ENCODE measurements at regions not wholly inside any gene's neighbourhood (a gene's known extent, or its start where the extent isn't known, plus 50 kb on each side); places are given as distances from the start of the nearest gene placed in this dataset.
"Not testable (repeated sequence)": the region's sequence is repeated elsewhere in the genome, so short reads cannot be mapped to it uniquely, and the experiment has no call there.

DNA sequence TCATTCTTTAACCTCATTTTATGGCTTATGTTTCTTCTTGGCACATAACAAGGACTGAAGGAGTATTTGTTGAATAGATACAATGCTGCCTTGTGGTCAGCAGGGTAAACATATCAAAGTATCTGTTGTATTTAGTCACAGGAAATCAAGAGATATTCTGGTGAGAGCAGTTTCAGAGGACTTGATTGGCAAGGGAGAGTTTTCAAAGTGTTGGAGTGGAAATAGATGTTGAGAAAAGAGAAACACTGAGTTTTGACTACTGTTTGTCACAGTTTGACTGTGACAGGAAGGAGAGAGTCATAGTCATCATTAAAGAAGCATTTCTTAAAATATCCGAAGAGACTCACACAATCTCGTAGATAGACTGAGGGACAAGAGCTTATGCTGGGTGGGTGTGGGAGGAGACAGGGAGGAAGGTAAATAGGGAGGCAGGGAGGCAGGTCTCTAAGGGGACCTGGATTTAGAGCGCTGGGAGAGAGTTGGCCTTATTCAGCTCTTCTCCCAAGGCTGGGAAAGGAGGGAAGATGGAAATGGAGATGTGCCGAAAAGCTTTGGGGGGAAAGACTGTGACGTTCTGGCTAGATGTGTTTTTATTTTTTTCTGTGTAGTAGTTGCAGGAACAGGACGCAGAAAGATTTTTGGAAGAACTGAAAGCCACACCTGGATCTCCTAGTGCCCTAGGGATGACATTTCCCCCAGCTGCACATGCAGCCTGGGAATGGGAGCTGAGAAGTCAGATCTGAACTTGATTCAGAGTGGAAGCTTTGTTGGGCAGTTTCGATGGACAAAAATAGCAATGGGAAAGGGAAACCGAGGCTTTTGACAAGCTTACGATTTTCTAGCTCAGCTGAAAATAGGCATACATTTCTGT lies 65.0 kb upstream of the IFNGR1 start:
- intact Hi-C loops (cut with DNase I): no loop called here
- 64 to 72% (median 71%) methylated on average over 9 of the region's 9 CpGs for WGBS, 3 donors
- no peak for TF ChIP-seq CTCF (IDR thresholded peaks at IDR 0.05)

GRCh38 chr6:137283080-137283479 lies 63.9 kb upstream of the IFNGR1 start:
- no peak for ATAC-seq
- Histone ChIP-seq H3K27ac (no peak overlapping the region), H3K4me3 (no peak overlapping the region), H3K4me1 (no peaks in the 10 kb centered on the region), H3K9me3 (no peaks in the 10 kb centered on the region), H3K27me3 (ENCODE audit: insufficient read depth in 3 of 3, low read length in 2 of 3) (no peaks in the 10 kb centered on the region), H3K36me3 (ENCODE audit: insufficient read depth in 1 of 2, low read depth in 1 of 2) (no peaks in the 10 kb centered on the region)
- intact Hi-C loops (cut with DNase I): no loop called here
- DNase-seq: no peak
- TF ChIP-seq CTCF (IDR thresholded peaks at IDR 0.05): no peak
- 61 to 76% (median 62%) methylated on average over 2 of the region's 2 CpGs for WGBS, 3 donors

More for the DNA sequence above, 65.0 kb upstream of the IFNGR1 start:
- Histone ChIP-seq H3K27me3 (ENCODE audit: insufficient read depth in 3 of 3, low read length in 2 of 3) (no peaks in the 10 kb centered on the region), H3K4me3 (no peak overlapping the region), H3K27ac (no peak overlapping the region), H3K36me3 (ENCODE audit: insufficient read depth in 1 of 2, low read depth in 1 of 2) (no peaks in the 10 kb centered on the region), H3K4me1 (no peaks in the 10 kb centered on the region), H3K9me3 (no peaks in the 10 kb centered on the region)
- ATAC-seq: no peak
- DNase-seq: no peak

- ATAC-seq: no peak
Measured at GRCh38 chr6:137282254-137282653, 63.1 kb upstream of the IFNGR1 start.

DNA sequence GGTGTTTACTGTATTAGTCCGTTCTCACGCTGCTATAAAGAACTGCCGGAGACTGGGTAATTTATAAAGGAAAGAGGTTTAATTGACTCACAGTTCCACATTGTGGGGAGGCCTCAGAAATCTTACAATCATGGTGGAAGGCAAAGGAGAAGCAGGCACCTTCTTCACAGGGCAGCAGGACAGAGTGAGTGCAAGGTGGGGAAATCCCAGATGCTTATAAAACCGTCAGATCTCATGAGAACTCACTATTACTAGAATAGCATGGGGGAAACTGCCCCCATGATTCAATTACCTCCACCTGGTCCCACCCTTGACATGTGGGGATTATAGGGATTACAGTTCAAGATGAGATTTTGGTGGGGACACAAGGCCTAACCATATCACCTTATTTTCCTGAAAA lies 60.1 kb upstream of the IFNGR1 start:
- H3K27ac ChIP-seq; DNase-seq; H3K27me3 ChIP-seq (ENCODE audit: insufficient read depth in 3 of 3, low read length in 2 of 3); H3K4me3 ChIP-seq; H3K36me3 ChIP-seq (ENCODE audit: insufficient read depth in 1 of 2, low read depth in 1 of 2); H3K4me1 ChIP-seq; ATAC-seq; H3K9me3 ChIP-seq: not testable (repeated sequence)
- 81 to 91% (median 83%) methylated on average over 4 of the region's 4 CpGs for WGBS, 3 donors
- intact Hi-C loops (cut with DNase I): loop anchor here in 1 of 2 donors (5.0 kb wide), 1 partner anchor 33 kb away; no protein-coding TSS in a partner anchor

More at GRCh38 chr6:137282254-137282653, 63.1 kb upstream of the IFNGR1 start:
- no peak for TF ChIP-seq CTCF (IDR thresholded peaks at IDR 0.05)
- Histone ChIP-seq H3K9me3 (no peaks in the 10 kb centered on the region), H3K4me1 (no peaks in the 10 kb centered on the region), H3K27me3 (ENCODE audit: insufficient read depth in 3 of 3, low read length in 2 of 3) (no peaks in the 10 kb centered on the region), H3K4me3 (no peak overlapping the region), H3K27ac (no peak overlapping the region), H3K36me3 (ENCODE audit: insufficient read depth in 1 of 2, low read depth in 1 of 2) (no peaks in the 10 kb centered on the region)
- 83 to 88% (median 84%) methylated on average over 8 of the region's 8 CpGs for WGBS, 3 donors
- intact Hi-C loops (cut with DNase I): no loop called here
- DNase-seq: no peak

- no peak for TF ChIP-seq CTCF (IDR thresholded peaks at IDR 0.05)
- peaks cover 0 to 3% (median 0%) of the 10 kb centered on the region in 3 donors for H3K27me3 ChIP-seq (ENCODE audit: insufficient read depth in 3 of 3, low read length in 2 of 3)
- H3K9me3 ChIP-seq: no peaks in the 10 kb centered on the region
- H3K36me3 ChIP-seq (ENCODE audit: insufficient read depth in 1 of 2, low read depth in 1 of 2): no peaks in the 10 kb centered on the region
- H3K4me1 ChIP-seq: no peaks in the 10 kb centered on the region
- ATAC-seq: no peak
- H3K4me3 ChIP-seq: no peak overlapping the region
- 41% methylated on average over 14 of the region's 14 CpGs for WGBS, 3 donors
- no peak overlapping the region for H3K27ac ChIP-seq
- intact Hi-C loops (cut with DNase I): loop anchor here in 1 of 2 donors (5.0 kb wide), 1 partner anchor 34 kb away; no protein-coding TSS in a partner anchor
- DNase-seq: no peak
Measured at GRCh38 chr6:137277971-137278637, 58.9 kb upstream of the IFNGR1 start.
